Activated naive CD8-positive, alpha-beta T cell treated with anti-CD3 and anti-CD28 coated beads for 36 hours (primary cell): ENCODE measurements at regions not wholly inside any gene's neighbourhood (a gene's known extent, or its start where the extent isn't known, plus 50 kb on each side); places are given as distances from the start of the nearest gene placed in this dataset.

Experiments used
- DNase-seq: peaks from one replicate; pipeline ENCODE4 v3.0.0; 2021
- H3K27ac Mint-ChIP-seq: one replicate; pipeline ENCODE4 v1.8.0; 2022; ENCODE audit warnings: mild to moderate bottlenecking, moderate library complexity, mixed read lengths
- H3K27me3 Mint-ChIP-seq: one replicate; pipeline ENCODE4 v1.8.0; 2022; ENCODE audit warnings: mild to moderate bottlenecking, mixed read lengths
- H3K36me3 Mint-ChIP-seq: one replicate; pipeline ENCODE4 v1.8.0; 2021; ENCODE audit warnings: mild to moderate bottlenecking, mixed read lengths
- H3K4me1 Mint-ChIP-seq: one replicate; pipeline ENCODE4 v1.8.0; 2021; ENCODE audit warnings: mixed read lengths
- H3K4me3 Mint-ChIP-seq: one replicate; pipeline ENCODE4 v1.8.0; 2022; ENCODE audit warnings: mild to moderate bottlenecking, moderate library complexity, mixed read lengths
- H3K9me3 Mint-ChIP-seq: one replicate; pipeline ENCODE4 v1.8.0; 2022; ENCODE audit warnings: mixed read lengths

GRCh38 chr14:98834119-98834518 is 437.9 kb downstream of the BCL11B start:
- no peak overlapping the region for H3K27ac Mint-ChIP-seq
- H3K4me1 Mint-ChIP-seq, result no peaks in the 10 kb centered on the region
- H3K9me3 Mint-ChIP-seq, result no peaks in the 10 kb centered on the region
- no peak for DNase-seq
- no peaks in the 10 kb centered on the region for H3K27me3 Mint-ChIP-seq
- no peak overlapping the region for H3K4me3 Mint-ChIP-seq
- H3K36me3 Mint-ChIP-seq, result no peaks in the 10 kb centered on the region

- Mint-ChIP-seq H3K27me3 (no peaks in the 10 kb centered on the region), H3K4me3 (no peak overlapping the region), H3K9me3 (no peaks in the 10 kb centered on the region), H3K36me3 (no peaks in the 10 kb centered on the region), H3K27ac (no peak overlapping the region), H3K4me1 (no peaks in the 10 kb centered on the region)
- DNase-seq, result no peak
Measured at GRCh38 chr14:98835051-98835824, 436.8 kb downstream of the BCL11B start.

DNA sequence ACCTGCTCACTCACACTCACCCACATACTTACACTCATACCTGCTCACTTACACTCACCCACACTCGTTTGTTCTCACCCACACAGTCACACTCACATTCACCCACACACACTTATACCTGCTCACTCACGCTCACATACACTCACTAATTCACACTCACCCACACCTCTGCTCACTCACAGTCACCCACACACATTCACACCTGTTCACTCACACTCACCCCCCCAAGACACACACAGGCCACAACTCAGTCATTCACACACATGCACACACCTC is 436.2 kb downstream of the BCL11B start:
- no peaks in the 10 kb centered on the region for H3K9me3 Mint-ChIP-seq
- no peak overlapping the region for H3K27ac Mint-ChIP-seq
- DNase-seq, result no peak
- H3K36me3 Mint-ChIP-seq, result no peaks in the 10 kb centered on the region
- H3K27me3 Mint-ChIP-seq, result no peaks in the 10 kb centered on the region
- no peak overlapping the region for H3K4me3 Mint-ChIP-seq
- no peaks in the 10 kb centered on the region for H3K4me1 Mint-ChIP-seq

- Mint-ChIP-seq H3K4me1 (peaks cover 10% of the 10 kb centered on the region), H3K27ac (no peak overlapping the region), H3K9me3 (no peaks in the 10 kb centered on the region), H3K4me3 (no peak overlapping the region), H3K36me3 (no peaks in the 10 kb centered on the region), H3K27me3 (no peaks in the 10 kb centered on the region)
- DNase-seq, result no peak
Measured at GRCh38 chr14:98840091-98840490, 431.9 kb downstream of the BCL11B start.

DNA sequence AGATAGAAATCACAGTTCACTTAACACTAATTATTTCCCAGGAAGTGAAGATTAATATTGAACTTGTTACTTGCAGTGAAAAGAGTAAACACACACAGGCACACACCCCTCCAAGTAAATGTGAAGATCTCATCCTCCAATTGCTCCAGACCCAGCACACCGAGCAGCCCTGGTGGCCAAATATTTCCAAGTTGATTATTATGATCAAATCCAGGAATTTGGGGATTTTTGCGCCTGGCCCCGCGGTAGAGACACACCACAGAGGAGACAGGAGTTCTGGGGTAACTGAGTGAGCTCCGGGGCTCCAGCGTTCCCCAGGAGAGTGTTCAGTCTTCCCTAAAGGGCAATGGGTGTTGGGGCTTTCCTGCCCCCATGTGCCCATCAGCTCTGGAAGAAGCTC is 431.5 kb downstream of the BCL11B start:
- Mint-ChIP-seq H3K4me1 (peaks cover 10% of the 10 kb centered on the region), H3K27ac (no peak overlapping the region), H3K9me3 (no peaks in the 10 kb centered on the region), H3K36me3 (no peaks in the 10 kb centered on the region), H3K27me3 (no peaks in the 10 kb centered on the region), H3K4me3 (no peak overlapping the region)
- DNase-seq, result no peak

GRCh38 chr14:98844456-98844855 is 427.5 kb downstream of the BCL11B start:
- Mint-ChIP-seq H3K4me3 (no peak overlapping the region), H3K36me3 (no peaks in the 10 kb centered on the region), H3K4me1 (peaks cover 10% of the 10 kb centered on the region), H3K9me3 (no peaks in the 10 kb centered on the region), H3K27ac (no peak overlapping the region), H3K27me3 (no peaks in the 10 kb centered on the region)
- no peak for DNase-seq

DNA sequence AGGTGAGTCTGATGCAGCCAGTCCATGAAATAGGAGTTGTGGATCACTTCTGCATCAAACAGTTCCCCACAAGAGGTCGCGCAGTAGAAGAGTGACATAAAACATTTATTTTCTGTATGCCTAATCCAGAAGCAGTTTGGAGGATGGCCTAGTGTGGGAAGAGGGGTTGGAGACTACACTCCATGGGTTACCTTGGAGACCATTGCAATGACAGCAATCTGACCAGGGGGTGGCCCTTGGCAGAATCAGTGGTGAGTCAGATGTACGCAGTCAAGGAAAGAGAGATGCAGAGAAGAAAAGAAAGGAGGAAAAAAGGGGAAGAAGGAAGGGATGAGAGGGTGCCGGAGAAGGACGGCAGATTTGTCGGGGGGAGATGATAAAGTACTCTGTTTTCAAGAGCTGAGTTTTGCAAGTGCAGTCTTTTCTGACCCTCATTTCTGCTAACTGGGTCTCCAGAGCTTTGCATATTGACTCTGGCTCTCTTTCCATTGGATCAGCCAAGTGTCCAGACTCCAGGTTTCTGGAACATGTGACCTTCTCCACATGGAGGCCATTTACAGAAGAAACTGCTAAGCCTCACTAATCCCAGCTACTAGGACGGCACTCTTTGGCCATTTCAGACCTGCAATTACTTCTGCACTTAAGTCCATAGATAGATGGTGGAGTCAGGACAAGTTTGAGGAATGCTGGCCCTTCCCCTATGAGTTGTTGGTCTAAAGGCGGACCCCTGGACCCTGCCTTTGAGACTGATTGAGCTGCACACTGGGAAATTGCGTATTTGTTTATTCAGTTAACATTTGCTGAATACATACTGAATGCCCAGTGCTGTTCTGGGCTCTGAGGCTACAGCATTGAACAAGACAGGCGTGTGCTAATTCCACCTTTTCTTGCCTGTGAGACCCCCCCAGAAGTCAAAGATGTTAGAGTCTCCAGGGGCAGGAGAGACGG is 424.2 kb downstream of the BCL11B start:
- Mint-ChIP-seq H3K27me3 (no peaks in the 10 kb centered on the region), H3K4me3 (no peak overlapping the region), H3K36me3 (no peaks in the 10 kb centered on the region), H3K9me3 (no peaks in the 10 kb centered on the region), H3K4me1 (peaks cover 10% of the 10 kb centered on the region), H3K27ac (no peak overlapping the region)
- no peak for DNase-seq

GRCh38 chr14:98853063-98853729 is 418.8 kb downstream of the BCL11B start:
- H3K9me3 Mint-ChIP-seq, result no peaks in the 10 kb centered on the region
- H3K36me3 Mint-ChIP-seq, result no peaks in the 10 kb centered on the region
- H3K4me3 Mint-ChIP-seq, result no peak overlapping the region
- DNase-seq, result no peak
- no peaks in the 10 kb centered on the region for H3K4me1 Mint-ChIP-seq
- H3K27me3 Mint-ChIP-seq, result no peaks in the 10 kb centered on the region
- no peak overlapping the region for H3K27ac Mint-ChIP-seq

GRCh38 chr14:98855926-98856715 is 415.9 kb downstream of the BCL11B start:
- no peak for DNase-seq
- Mint-ChIP-seq H3K36me3 (no peaks in the 10 kb centered on the region), H3K27me3 (no peaks in the 10 kb centered on the region), H3K9me3 (no peaks in the 10 kb centered on the region), H3K4me3 (no peak overlapping the region), H3K27ac (no peak overlapping the region), H3K4me1 (no peaks in the 10 kb centered on the region)

- Mint-ChIP-seq H3K36me3 (no peaks in the 10 kb centered on the region), H3K9me3 (no peaks in the 10 kb centered on the region), H3K4me1 (no peaks in the 10 kb centered on the region), H3K27me3 (no peaks in the 10 kb centered on the region), H3K4me3 (no peak overlapping the region), H3K27ac (no peak overlapping the region)
- DNase-seq, result no peak
Measured at GRCh38 chr14:98858158-98858557, 413.8 kb downstream of the BCL11B start.

DNA sequence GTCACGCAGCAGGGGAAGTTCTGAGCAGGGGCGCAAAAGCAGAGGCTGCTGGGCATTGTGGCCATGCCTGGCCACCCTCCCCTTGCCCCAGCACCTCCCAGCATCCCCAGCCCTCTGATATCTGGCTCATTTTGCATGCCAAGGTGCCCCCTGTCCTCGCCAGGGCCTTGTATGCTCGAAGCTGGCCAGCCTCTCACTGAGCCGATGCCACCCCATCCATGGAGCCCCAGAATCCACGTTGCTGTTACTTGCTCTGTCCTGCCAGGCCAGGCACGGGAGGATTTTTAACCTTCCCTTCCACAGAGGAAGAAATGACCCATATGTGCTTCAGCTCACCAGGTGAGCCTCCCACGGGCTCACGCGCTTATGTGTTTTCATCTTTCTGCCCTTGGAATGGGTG is 413.4 kb downstream of the BCL11B start:
- no peaks in the 10 kb centered on the region for H3K9me3 Mint-ChIP-seq
- H3K27me3 Mint-ChIP-seq, result no peaks in the 10 kb centered on the region
- no peaks in the 10 kb centered on the region for H3K36me3 Mint-ChIP-seq
- DNase-seq, result no peak
- no peak overlapping the region for H3K27ac Mint-ChIP-seq
- H3K4me1 Mint-ChIP-seq, result no peaks in the 10 kb centered on the region
- no peak overlapping the region for H3K4me3 Mint-ChIP-seq

GRCh38 chr14:98859301-98859700 is 412.7 kb downstream of the BCL11B start:
- no peak overlapping the region for H3K27ac Mint-ChIP-seq

GRCh38 chr14:98864211-98864610 is 407.8 kb downstream of the BCL11B start:
- no peak for DNase-seq
- H3K27ac Mint-ChIP-seq, result no peak overlapping the region
- no peaks in the 10 kb centered on the region for H3K36me3 Mint-ChIP-seq
- H3K4me3 Mint-ChIP-seq, result no peak overlapping the region
- no peaks in the 10 kb centered on the region for H3K9me3 Mint-ChIP-seq
- no peaks in the 10 kb centered on the region for H3K27me3 Mint-ChIP-seq
- H3K4me1 Mint-ChIP-seq, result peaks cover 7% of the 10 kb centered on the region

More at GRCh38 chr14:98859301-98859700, 412.7 kb downstream of the BCL11B start:
- Mint-ChIP-seq H3K4me3 (no peak overlapping the region), H3K36me3 (no peaks in the 10 kb centered on the region), H3K4me1 (no peaks in the 10 kb centered on the region), H3K27me3 (no peaks in the 10 kb centered on the region), H3K9me3 (no peaks in the 10 kb centered on the region)
- DNase-seq, result no peak

DNA sequence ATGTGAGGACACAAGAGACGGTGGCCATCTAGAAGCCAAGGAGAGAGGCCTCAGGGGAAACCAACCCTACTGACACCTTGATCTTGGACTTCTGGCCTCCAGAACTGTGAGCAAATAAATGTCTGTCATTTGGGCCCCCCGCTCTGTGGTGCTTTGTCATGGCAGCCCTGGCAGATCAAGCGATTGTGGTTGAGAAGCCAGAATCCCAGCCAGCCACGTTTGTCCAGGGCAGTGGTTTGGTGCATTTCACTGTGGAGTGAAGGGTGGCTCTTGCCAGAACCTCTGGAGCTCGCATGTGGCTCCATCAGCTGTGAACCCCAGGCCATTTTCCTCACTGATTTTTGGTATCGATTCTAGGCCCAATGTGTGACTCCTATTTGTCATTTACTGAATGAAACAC is 404.9 kb downstream of the BCL11B start:
- Mint-ChIP-seq H3K27ac (no peak overlapping the region), H3K4me3 (no peak overlapping the region), H3K4me1 (peaks cover 7% of the 10 kb centered on the region), H3K9me3 (no peaks in the 10 kb centered on the region), H3K36me3 (no peaks in the 10 kb centered on the region), H3K27me3 (no peaks in the 10 kb centered on the region)
- no peak for DNase-seq

DNA sequence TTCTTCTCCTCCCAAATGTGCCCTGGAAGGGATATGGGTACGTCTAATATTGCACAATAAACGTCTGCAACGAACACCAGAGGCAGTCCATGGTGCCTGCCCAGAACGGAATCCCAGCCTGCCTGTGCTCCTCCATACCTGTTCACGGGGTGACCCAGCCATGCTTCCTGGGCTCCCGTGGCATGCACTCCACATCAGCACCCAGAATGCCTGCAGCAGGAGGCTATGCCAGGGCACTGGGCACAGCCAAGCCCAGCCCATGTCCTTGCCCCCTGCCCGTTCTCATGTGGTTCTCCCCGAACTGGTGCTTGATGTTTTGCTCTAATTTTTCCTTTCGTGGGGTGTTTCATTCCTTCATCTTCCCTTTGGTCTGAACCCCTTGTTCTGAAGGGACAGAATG is 404.3 kb downstream of the BCL11B start:
- Mint-ChIP-seq H3K9me3 (no peaks in the 10 kb centered on the region), H3K27me3 (no peaks in the 10 kb centered on the region), H3K27ac (no peak overlapping the region), H3K4me3 (no peak overlapping the region), H3K36me3 (no peaks in the 10 kb centered on the region), H3K4me1 (peaks cover 7% of the 10 kb centered on the region)
- no peak for DNase-seq
